ENCODE measurements at regions not wholly inside any gene's neighbourhood (a gene's known extent, or its start where the extent isn't known, plus 50 kb on each side); places are given as distances from the start of the nearest gene placed in this dataset.

DNA sequence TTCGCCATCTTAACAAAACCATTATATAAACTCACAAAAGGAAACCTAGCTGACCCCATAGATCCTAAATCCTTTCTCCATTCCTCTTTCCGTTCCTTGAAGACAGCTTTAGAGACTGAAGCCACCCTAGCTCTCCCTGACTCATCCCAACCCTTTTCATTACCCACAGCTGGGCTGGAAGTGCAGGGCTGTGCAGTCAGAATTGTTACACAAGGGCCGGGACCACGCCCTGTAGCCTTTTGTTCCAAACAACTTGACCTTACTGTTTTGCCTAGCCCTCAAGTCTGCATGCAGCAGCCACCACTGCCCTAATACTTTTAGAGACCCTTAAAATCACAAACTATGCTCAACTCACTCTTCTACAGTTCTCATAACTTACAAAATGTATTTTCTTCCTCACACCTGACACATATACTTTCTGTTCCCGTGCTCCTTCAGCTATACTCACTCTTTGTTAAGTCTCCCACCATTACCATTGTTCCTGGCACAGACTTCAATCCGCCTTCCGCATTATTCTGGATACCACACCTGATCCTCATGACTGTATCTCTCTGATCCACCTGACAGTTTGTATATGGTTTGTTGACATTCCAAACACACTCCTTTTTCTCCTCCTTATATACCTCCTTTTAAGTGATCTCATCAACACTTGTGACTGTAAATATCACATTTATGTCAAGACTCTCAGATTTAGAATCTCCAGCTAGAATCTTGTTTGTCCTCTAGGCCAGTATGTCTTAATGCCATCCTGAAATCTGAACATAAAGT is 208.7 kb downstream of the KITLG start:
- Histone ChIP-seq H3K9ac (ENCODE audit: low read depth, low read length) (no peak overlapping the region), H3K27ac (ENCODE audit: insufficient read depth, low read length) (no peak overlapping the region), H3K9me3 (ENCODE audit: control insufficient read depth, insufficient read depth, low read length) (no peaks in the 10 kb centered on the region), H3K4ac (ENCODE audit: low read depth, low read length) (no peak overlapping the region), H2BK15ac (ENCODE audit: low read depth, low read length) (no peak overlapping the region), H3K36me3 (ENCODE audit: control insufficient read depth, insufficient read depth, low read length) (no peaks in the 10 kb centered on the region), H2BK20ac (ENCODE audit: low read depth, low read length) (no peak overlapping the region), H2AFZ (replicated peaks; ENCODE audit: low read length, poor library complexity) (peak overlapping the region; percentile 51), H3K4me3 (ENCODE audit: insufficient read depth, low read depth, low read length) (no peak overlapping the region), H3K79me1 (ENCODE audit: low read depth in 1 of 2, low read length in 2 of 2) (no peaks in the 10 kb centered on the region), H2BK120ac (ENCODE audit: low read depth, low read length) (no peak overlapping the region), H3K56ac (ENCODE audit: extremely low read depth, insufficient read depth, low read length) (no peak overlapping the region; the same call in 1 of the 2 replicates), H3K18ac (ENCODE audit: low read depth, low read length) (no peak overlapping the region), H4K5ac (ENCODE audit: low read depth, low read length) (no peak overlapping the region), H3K4me2 (ENCODE audit: low read depth, low read length) (no peak overlapping the region), H3K27me3 (ENCODE audit: control insufficient read depth, insufficient read depth, low read length) (no peaks in the 10 kb centered on the region), H2AK9ac (replicated peaks; ENCODE audit: low read depth, low read length, poor library complexity) (no peak overlapping the region), H3K4me1 (ENCODE audit: control insufficient read depth, insufficient read depth, low read length) (no peaks in the 10 kb centered on the region), H3K23ac (ENCODE audit: low read depth, low read length) (no peak overlapping the region), H3K14ac (replicated peaks; ENCODE audit: low read depth, low read length) (no peak overlapping the region), H3K9me1 (ENCODE audit: insufficient read depth, low read length) (no peaks in the 10 kb centered on the region), H4K91ac (ENCODE audit: insufficient read depth, low read depth, low read length) (no peak overlapping the region), H2AK5ac (ENCODE audit: low read depth, low read length) (no peak overlapping the region), H2BK5ac (ENCODE audit: low read depth, low read length, poor library complexity, severe bottlenecking) (no peak overlapping the region), H4K20me1 (ENCODE audit: insufficient read depth, low read length) (no peaks in the 10 kb centered on the region), H4K8ac (ENCODE audit: low read depth in 2 of 2, low read length in 2 of 2) (no peak overlapping the region)
- POLR2A ChIA-PET (ENCODE audit: unreplicated experiment): no interaction called here
- in situ Hi-C loops (cut with MboI; ENCODE audit: low sequenced_read_pairs): no loop called here
- ATAC-seq (ENCODE audit: low read depth) (no peak), DNase-seq (no peak)
- no peak for TF ChIP-seq SMC3 (IDR thresholded peaks at IDR 0.05; ENCODE audit: low read depth, low read length)
- no peak for TF ChIP-seq CEBPB (IDR thresholded peaks at IDR 0.05; ENCODE audit: low read depth, low read length)
- TF ChIP-seq ELK1 (IDR thresholded peaks at IDR 0.05; ENCODE audit: borderline replicate concordance, low read depth, low read length): no peak
- no peak for TF ChIP-seq BHLHE40 (IDR thresholded peaks at IDR 0.05; ENCODE audit: low read depth, low read length)
- TF ChIP-seq RAD21 (IDR thresholded peaks at IDR 0.05; ENCODE audit: low read length): no peak
- WGBS, 2 experiments (ENCODE audit: extremely low coverage in 2 of 2, insufficient read length in 1 of 2): 84% methylated on average over 5 of the region's 7 CpGs; no CpG with 5 or more reads in 1 of the 2 experiments
- no TSS peak for BruUV-seq (replicated peaks)
- intact Hi-C loops (cut with micrococcal nuclease): no loop called here
- dilution Hi-C loops (cut with HindIII; ENCODE audit: low sequenced_read_pairs, unreplicated experiment): no loop called here
- CTCF ChIA-PET: no interaction called here

All from IMR-90 (cell line).